ENCODE measurements at regions not wholly inside any gene's neighbourhood (a gene's known extent, or its start where the extent isn't known, plus 50 kb on each side); places are given as distances from the start of the nearest gene placed in this dataset.

DNA sequence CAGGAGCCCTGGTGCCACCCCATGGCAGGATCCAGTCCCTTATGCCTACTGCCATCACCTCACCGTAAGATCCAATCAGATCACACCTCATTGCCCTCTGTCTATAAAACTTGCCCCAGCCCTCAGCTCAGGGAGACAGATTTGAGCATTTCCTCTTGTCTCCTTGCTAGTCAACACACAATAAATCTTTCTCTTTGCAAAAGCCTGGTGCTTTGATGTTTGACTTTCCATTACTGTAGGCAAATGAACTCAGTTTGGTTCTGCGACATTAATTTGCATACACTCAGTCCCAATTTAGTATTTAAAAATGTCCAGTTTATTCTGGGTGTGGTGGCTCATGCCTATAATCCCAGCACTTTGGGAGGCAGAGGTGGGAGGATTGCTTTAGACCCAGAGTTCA, 188.4 kb downstream of the AEBP2 start:
- Histone ChIP-seq H3K9me3 (ENCODE audit: control insufficient read depth, insufficient read depth, low read depth, low read length) (no peaks in the 10 kb centered on the region), H3K79me2 (ENCODE audit: control insufficient read depth, insufficient read depth, low read length) (no peaks in the 10 kb centered on the region), H3K4me2 (ENCODE audit: extremely low read depth, insufficient read depth, low read length) (no peak overlapping the region), H3K27ac (ENCODE audit: insufficient read depth, low read length) (no peak overlapping the region), H3K4me3 (replicated peaks in 1 of 4; ENCODE audit: control extremely low read depth in 1 of 4, insufficient read depth in 1 of 4, low read depth in 3 of 4, low read length in 4 of 4) (no peak overlapping the region), H4K20me1 (ENCODE audit: control insufficient read depth, extremely low read depth, insufficient read depth, low read length) (no peaks in the 10 kb centered on the region), H2AFZ (ENCODE audit: low read length) (no peak overlapping the region), H3K36me3 (ENCODE audit: control insufficient read depth, insufficient read depth, low read length) (no peaks in the 10 kb centered on the region), H3K4me1 (ENCODE audit: control insufficient read depth, extremely low read depth, insufficient read depth, low read length) (no peaks in the 10 kb centered on the region), H3K27me3 (ENCODE audit: control insufficient read depth, insufficient read depth, low read length) (no peaks in the 10 kb centered on the region), H3K9ac (ENCODE audit: insufficient read depth, low read length) (no peak overlapping the region)
- TF ChIP-seq, protein P1, sequence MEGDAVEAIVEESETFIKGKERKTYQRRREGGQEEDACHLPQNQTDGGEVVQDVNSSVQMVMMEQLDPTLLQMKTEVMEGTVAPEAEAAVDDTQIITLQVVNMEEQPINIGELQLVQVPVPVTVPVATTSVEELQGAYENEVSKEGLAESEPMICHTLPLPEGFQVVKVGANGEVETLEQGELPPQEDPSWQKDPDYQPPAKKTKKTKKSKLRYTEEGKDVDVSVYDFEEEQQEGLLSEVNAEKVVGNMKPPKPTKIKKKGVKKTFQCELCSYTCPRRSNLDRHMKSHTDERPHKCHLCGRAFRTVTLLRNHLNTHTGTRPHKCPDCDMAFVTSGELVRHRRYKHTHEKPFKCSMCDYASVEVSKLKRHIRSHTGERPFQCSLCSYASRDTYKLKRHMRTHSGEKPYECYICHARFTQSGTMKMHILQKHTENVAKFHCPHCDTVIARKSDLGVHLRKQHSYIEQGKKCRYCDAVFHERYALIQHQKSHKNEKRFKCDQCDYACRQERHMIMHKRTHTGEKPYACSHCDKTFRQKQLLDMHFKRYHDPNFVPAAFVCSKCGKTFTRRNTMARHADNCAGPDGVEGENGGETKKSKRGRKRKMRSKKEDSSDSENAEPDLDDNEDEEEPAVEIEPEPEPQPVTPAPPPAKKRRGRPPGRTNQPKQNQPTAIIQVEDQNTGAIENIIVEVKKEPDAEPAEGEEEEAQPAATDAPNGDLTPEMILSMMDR (conservative IDR thresholded peaks at IDR 0.05 in 1 of 2, IDR thresholded peaks at IDR 0.05 in 1 of 2; ENCODE audit: low read depth in 1 of 2, low read length in 2 of 2): no peak
- TF ChIP-seq EZH2 (IDR thresholded peaks at IDR 0.05; ENCODE audit: low read length, missing control alignments): no peak
- no peak for DNase-seq (ENCODE audit: low read depth in 2 of 2)

DNA sequence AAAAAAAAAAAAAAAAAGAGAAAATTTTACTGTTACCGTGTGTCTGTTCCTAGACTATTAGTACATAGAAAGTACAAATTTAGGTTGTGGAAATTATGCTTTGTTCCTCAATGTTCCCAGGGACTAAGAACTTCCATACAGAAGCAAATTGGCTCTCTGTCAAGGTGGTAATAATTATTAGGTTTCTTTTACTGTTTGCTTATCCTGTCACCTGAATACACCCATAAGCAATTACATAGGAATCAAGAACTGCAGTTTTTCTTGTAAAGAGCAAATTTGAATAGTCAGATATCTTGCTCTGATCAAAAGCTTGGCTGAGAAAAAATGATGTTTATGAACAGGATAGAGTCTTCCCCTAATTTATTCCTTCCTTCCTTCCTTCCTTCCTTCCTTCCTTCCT, 191.2 kb downstream of the AEBP2 start:
- no peak overlapping the region for H3K4me2 ChIP-seq (ENCODE audit: extremely low read depth, insufficient read depth, low read length)
- H3K36me3 ChIP-seq (ENCODE audit: control insufficient read depth, insufficient read depth, low read length): no peaks in the 10 kb centered on the region
- H3K27ac ChIP-seq (ENCODE audit: insufficient read depth, low read length): no peak overlapping the region
- no peaks in the 10 kb centered on the region for H3K4me1 ChIP-seq (ENCODE audit: control insufficient read depth, extremely low read depth, insufficient read depth, low read length)
- no peak overlapping the region for H3K9ac ChIP-seq (ENCODE audit: insufficient read depth, low read length)
- no peak overlapping the region for H2AFZ ChIP-seq (ENCODE audit: low read length)
- no peaks in the 10 kb centered on the region for H3K79me2 ChIP-seq (ENCODE audit: control insufficient read depth, insufficient read depth, low read length)
- TF ChIP-seq, protein P1 (conservative IDR thresholded peaks at IDR 0.05 in 1 of 2, IDR thresholded peaks at IDR 0.05 in 1 of 2; ENCODE audit: low read depth in 1 of 2, low read length in 2 of 2): no peak
- TF ChIP-seq EZH2 (IDR thresholded peaks at IDR 0.05; ENCODE audit: low read length, missing control alignments): no peak
- H3K27me3 ChIP-seq (ENCODE audit: control insufficient read depth, insufficient read depth, low read length): no peaks in the 10 kb centered on the region
- H3K9me3 ChIP-seq (ENCODE audit: control insufficient read depth, insufficient read depth, low read depth, low read length): no peaks in the 10 kb centered on the region
- H4K20me1 ChIP-seq (ENCODE audit: control insufficient read depth, extremely low read depth, insufficient read depth, low read length): no peaks in the 10 kb centered on the region
- no peak for DNase-seq (ENCODE audit: low read depth in 2 of 2)
- no peak overlapping the region for H3K4me3 ChIP-seq (replicated peaks in 1 of 4; ENCODE audit: control extremely low read depth in 1 of 4, insufficient read depth in 1 of 4, low read depth in 3 of 4, low read length in 4 of 4)

DNA sequence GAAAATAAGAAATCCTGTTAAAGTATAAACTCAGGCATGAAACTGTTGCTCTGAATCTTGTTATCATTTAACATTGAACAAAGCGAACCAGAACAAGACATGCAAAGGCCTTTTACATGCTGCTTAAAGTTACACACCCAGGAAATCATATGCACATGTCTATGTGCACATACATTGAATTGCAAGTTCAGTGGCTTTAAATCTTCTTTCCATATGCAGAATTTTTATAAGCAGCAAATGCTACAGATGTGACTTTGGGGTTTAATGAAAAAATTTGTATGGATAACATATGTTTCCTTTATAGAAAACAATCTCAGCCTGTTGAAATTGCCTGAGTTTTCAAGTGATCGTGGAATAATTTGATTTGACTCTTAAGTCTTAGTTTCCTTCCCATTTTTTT, 193.9 kb downstream of the AEBP2 start:
- Histone ChIP-seq H3K4me2 (ENCODE audit: extremely low read depth, insufficient read depth, low read length) (no peak overlapping the region), H3K9me3 (ENCODE audit: control insufficient read depth, insufficient read depth, low read depth, low read length) (no peaks in the 10 kb centered on the region), H3K4me1 (ENCODE audit: control insufficient read depth, extremely low read depth, insufficient read depth, low read length) (no peaks in the 10 kb centered on the region), H3K36me3 (ENCODE audit: control insufficient read depth, insufficient read depth, low read length) (no peaks in the 10 kb centered on the region), H3K79me2 (ENCODE audit: control insufficient read depth, insufficient read depth, low read length) (no peaks in the 10 kb centered on the region), H3K27ac (ENCODE audit: insufficient read depth, low read length) (no peak overlapping the region), H3K27me3 (ENCODE audit: control insufficient read depth, insufficient read depth, low read length) (no peaks in the 10 kb centered on the region), H3K4me3 (replicated peaks in 1 of 4; ENCODE audit: control extremely low read depth in 1 of 4, insufficient read depth in 1 of 4, low read depth in 3 of 4, low read length in 4 of 4) (no peak overlapping the region), H4K20me1 (ENCODE audit: control insufficient read depth, extremely low read depth, insufficient read depth, low read length) (no peaks in the 10 kb centered on the region), H2AFZ (ENCODE audit: low read length) (no peak overlapping the region), H3K9ac (ENCODE audit: insufficient read depth, low read length) (no peak overlapping the region)
- DNase-seq (ENCODE audit: low read depth in 2 of 2): no peak
- no peak for TF ChIP-seq EZH2 (IDR thresholded peaks at IDR 0.05; ENCODE audit: low read length, missing control alignments)
- TF ChIP-seq, protein P1 (conservative IDR thresholded peaks at IDR 0.05 in 1 of 2, IDR thresholded peaks at IDR 0.05 in 1 of 2; ENCODE audit: low read depth in 1 of 2, low read length in 2 of 2): no peak

All from fibroblast of lung (primary cell).